Right renal cortex interstitium (tissue), 3 donors: ENCODE measurements at regions not wholly inside any gene's neighbourhood (a gene's known extent, or its start where the extent isn't known, plus 50 kb on each side); places are given as distances from the start of the nearest gene placed in this dataset.
A peak's percentile ranks its signal among the peaks of the same experiment; 100 is the strongest.

ENCODE experiments used
- DNase-seq, 3 donors: peaks; one replicate each; pipeline ENCODE4 v3.0.0-alpha.2; 2013; ENCODE audit warnings: low read depth in 3 of 3, low spot score in 2 of 3

GRCh38 chr1:101098327-101098726, 72.7 kb upstream of the DPH5 start:
- no peak for DNase-seq

- no peak for DNase-seq
Observed at GRCh38 chr1:101089613-101090338, 64.2 kb upstream of the DPH5 start.

GRCh38 chr1:101088431-101088830, 62.8 kb upstream of the DPH5 start:
- DNase-seq, result no peak

- DNase-seq, result peak in 1 of 3 donors; percentile 21
Observed at GRCh38 chr1:101086783-101087182, 61.2 kb upstream of the DPH5 start.

- DNase-seq, result no peak
Observed at GRCh38 chr1:101081496-101082488, 56.2 kb upstream of the DPH5 start.

GRCh38 chr1:101080859-101081258, 55.3 kb upstream of the DPH5 start:
- no peak for DNase-seq

- DNase-seq, result no peak
Observed at GRCh38 chr1:101079341-101079740, 53.8 kb upstream of the DPH5 start.

- no peak for DNase-seq
Observed at GRCh38 chr1:101077849-101078248, 52.3 kb upstream of the DPH5 start.

GRCh38 chr1:101075926-101076325, 50.3 kb upstream of the DPH5 start:
- no peak for DNase-seq
